Muscle of arm (tissue), 1 donor: ENCODE measurements at regions not wholly inside any gene's neighbourhood (a gene's known extent, or its start where the extent isn't known, plus 50 kb on each side); places are given as distances from the start of the nearest gene placed in this dataset.

ENCODE experiments used
- DNase-seq: peaks from one replicate; pipeline ENCODE4 v3.0.0-alpha.2; 2013

DNA sequence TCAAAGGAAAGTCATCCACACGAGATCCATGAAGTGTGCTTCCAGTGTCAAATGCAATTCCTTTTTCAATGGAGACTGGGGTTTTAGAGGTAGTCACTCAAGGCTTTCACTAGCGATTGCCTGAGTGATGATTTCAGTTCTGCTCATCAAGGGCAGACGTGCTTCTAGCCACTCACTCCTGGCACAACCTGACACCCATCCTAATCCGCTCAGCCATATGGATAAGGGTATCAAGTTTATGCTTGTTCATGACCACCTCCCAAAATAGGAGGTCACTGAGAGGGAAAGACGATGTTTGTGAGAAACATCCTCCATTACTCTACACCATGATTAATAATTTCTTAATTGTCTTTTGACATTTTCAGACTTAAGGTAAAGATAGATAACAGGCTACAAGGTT lies 91.3 kb upstream of the HEY2 start:
- DNase-seq: no peak

DNA sequence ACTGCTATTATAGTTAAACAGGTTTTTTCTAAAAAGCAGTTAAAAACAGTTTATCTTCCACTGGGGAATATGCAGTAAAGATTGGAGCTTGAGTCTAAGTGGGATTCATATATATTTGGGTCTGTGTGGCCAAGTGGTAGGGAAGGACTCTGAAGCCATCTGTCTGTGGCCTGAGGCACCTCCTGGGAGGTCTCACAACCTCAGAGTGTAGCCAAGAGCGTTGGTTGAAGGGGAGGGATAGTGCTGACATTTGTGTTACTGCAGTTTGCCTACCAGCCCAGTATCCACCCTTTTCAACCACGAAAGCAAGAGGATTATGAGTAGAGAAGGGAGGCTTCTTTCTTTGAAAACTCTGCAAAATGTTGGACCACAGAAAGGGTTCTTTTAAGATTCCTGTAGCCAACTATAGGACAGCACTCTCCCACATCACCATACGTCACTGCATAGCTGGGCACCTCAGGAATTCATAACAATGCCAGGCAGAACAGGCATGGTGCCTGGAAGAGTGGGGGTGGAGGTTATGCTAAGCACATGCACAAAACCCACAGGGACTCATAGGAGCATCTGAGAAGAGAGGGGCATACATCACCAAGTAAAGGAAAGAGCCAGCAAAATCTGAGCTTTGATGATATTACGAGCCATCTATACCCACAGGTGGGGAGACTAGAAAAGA lies 90.5 kb upstream of the HEY2 start:
- no peak for DNase-seq

DNA sequence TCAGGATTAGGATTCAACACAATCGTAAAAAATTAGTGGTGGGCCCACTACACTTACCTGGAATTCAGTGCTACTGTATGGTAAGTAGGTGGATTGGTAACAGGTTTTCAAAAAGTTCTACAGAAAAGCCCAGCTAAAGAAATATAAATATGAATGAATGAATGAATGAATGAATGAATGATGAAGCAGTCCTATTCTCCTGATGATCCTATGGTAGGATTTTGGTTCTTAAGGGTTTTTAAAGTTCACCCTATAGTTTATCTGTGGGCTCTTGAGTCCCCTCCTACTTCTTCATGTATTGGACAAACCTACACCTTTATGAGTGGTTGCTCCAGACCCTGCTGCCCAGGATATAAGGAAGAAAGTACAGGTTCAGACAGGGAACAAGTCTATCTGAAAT lies 89.5 kb upstream of the HEY2 start:
- DNase-seq: no peak

DNA sequence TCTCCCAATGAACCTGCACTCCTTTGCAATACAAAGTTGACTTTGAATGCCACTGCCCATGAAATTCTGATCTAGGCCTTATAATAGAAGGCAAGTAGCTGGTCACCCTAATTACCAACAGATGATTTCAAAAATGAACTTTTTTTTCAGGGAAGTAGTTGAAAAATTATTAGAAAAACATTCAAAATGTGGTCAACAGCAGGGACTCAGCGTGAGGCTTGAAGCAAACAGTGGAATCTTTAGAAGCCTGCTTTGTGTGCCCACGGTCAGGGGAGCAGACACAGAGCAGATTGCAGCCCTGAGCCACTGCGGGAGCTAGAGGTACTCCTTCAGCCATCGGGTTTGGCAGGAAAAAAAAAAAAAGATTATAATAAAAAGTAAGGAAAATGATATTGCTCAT lies 87.1 kb upstream of the HEY2 start:
- DNase-seq: no peak

DNA sequence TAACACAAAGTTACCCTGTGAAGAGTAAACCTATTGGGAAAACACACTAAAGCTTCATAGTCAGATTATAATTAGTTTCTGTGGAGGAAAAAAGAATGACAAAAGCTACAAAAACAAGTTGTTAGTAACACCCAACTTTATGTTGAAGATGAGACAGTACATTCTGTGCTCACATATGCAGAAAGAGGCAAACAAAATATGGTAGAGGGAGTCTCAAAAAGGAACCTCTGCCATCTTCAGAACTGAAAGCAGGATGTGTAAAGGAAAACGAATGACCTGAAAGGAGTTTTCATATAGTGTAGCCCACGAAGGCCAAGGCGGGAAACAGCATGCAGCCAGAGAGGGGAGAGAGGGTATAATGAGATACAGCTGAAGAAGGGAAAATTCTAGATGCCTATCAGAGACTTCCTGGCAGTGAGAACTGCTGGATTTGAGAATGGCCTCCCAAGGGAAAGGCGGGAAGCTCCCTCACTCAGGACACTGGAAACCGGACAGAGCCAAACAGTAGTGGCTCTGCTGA lies 84.1 kb upstream of the HEY2 start:
- DNase-seq: no peak

DNA sequence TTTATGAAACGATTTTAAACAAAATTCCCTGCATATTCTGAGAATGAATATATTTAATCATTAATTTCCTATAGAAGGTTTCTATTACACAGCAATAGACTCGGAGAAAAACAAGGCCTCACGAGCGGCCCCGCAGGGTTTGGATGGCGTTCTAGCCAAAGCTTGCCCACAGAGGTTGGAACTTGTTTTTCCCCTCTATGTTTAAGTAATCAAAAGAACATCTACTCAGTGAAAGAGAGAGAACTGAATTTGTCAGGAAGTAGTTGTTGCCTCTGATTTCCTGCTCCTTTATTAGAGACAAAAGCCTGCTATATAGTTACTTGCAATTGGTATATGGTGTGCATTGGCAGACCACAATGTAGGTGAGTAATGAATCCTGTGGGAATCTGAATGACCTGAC lies 82.1 kb upstream of the HEY2 start:
- DNase-seq: no peak

DNA sequence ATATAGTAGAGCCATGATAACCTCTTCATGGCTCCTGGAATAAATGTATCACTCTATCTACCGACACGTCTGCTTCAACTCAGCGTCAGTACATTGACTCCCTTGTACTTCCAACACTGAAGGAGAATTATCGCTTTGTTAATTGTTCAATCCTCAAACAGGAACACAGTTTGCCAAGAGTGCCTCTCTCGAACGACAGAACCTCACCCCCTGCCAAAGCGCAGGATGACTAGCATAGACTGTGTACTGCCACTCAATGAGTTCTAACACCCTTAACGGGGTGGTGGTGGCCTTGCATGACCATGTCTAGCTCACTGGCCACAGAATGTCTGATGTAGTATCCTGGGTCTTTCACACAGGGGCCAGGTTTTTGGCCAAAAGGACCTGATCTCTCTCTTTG lies 81.4 kb upstream of the HEY2 start:
- DNase-seq: no peak

DNA sequence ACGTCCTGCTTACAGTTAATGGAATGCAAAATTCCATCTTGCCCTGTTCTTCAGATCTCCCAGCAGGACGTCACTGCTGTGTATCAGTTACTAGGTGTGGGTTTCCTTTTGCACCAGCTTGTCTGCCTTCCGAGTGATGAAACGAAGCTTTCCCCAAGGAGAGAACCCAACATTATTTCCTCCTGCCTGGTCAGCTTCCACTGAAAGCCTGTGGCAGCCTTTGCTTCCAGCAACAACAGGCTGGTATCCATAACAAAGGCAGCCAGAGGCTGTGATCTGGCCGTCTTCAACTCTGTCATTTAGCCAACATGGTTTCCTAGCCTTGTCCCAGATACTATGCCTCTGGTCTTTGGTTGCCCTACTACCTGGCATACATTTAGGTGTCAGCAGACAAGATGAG lies 78.9 kb upstream of the HEY2 start:
- DNase-seq: no peak

DNA sequence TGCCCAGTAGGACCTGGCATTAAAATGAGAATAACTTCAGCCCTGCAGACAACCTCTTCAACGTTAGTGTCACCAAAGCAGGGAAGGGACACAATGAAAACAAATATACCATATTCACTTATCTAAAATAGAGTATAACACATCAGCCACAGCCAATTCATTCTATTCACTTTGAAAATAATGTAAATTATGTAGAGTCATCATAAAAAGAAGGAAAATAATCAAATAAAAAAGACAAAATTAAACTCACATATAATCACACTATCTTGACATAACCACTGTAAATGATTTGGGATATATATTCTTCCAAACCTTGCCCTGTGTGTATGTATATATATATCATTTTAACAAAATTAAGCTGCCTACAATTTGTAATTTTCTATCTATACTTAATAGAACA lies 78.1 kb upstream of the HEY2 start:
- DNase-seq: no peak

DNA sequence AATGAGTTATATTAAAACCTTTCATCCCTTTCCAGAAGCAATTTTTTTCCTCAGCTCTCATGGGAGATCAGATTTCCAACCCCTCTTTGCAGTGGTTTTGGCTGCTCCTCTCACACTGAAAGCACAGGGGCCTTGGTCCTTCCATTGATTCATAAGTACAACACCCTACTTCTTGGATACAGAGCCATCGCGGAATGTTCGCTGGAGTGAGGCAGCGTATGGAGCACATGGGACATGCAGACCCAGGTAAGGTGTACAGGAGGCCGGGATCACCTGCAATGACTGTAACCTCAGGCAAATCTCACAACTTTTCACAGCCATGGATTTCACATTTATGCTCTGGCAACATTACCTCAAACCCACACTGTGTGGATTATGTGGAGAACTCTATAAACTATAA lies 75.2 kb upstream of the HEY2 start:
- DNase-seq: no peak

DNA sequence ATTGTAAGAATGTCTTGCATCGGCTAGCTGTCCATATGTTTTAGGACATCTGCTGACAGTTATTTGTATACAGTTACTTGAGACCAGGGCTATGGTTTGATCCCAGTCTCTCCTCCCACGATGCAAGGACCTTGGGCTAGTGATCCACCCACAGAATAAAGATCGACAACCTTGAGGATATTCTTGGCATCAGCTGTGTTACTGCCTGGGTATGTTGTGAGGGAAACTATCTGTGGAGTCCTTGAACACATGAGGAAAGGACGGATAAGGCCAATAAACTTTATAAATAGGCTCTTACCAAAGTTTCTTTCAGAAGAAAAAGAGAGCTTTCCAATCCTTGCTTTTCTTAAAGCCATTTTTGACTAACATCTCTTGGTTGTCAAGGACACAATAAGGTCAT lies 70.8 kb upstream of the HEY2 start:
- no peak for DNase-seq

DNA sequence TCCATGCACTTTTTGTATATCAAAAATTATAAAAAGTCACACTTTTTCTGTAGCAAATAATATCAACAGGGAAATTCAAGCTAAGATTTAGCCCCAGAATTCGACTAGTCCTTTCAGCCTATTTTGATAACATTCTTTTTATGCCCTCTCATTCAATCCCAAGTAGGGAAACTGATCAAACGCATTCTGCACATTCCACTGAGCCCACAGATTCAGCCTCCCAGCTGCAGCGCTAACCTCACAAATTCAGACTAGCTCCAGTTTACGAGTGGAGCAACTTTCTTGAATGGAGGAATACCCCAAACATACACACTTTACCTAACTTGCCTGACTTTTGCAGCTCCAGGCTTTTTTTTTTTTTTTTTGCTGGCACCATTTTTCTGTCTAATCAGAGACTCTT lies 70.3 kb upstream of the HEY2 start:
- no peak for DNase-seq

DNA sequence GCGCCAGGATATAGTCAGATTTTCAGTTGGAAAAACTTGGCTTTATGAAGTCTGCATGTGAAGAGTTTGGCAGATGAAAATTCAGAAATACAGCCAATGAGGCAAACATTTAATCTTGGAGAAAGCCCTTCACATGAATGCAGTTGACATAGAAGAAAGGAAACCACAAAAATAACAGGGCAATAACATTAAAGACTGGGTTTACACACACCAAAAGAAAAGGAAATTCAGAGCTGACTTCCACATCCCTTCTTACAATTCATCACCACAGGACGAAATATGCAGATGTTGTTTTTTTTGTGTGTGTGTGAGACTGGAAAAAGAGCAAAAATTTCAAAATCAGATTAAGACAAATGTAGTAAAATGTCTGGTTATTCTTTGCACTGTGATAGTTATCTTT lies 69.8 kb upstream of the HEY2 start:
- DNase-seq: no peak

DNA sequence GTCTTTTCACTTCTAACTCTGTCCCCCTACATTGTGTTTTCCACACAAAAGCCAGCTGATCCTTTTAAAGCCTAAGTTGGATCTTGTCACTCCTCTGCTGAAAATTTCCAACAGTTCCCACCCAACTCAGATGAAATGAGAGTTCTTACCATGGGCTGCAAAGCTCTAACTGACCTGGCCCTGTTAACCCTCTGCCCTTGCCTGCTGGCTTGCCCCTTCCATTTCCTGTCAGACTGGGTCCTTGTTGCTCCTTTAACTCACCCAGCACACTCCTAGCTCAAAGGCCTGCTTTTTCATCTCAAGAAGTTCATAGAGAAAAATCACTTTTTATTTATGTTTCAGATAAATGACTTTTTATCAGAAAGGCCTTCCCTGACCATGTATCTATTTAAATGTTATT lies 66.5 kb upstream of the HEY2 start:
- DNase-seq: no peak

DNA sequence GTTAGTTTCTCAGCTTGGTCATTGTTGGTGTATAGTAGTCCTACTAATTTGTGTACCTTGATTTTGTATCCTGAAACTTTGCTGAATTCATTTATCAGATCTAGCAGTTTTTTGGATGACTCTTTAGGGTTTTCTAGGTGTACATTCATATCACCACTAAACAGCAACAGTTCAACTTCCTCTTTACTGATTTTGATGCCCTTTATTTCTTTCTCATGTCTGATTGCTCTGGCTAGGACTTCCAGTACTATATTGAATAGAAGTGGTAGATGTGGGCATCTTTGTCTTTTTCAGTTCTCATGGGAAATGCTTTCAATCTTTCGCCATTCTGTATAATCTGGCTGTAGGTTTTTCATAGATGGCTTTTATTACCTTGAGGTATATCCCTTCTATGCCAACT lies 61.3 kb upstream of the HEY2 start:
- DNase-seq: no peak

DNA sequence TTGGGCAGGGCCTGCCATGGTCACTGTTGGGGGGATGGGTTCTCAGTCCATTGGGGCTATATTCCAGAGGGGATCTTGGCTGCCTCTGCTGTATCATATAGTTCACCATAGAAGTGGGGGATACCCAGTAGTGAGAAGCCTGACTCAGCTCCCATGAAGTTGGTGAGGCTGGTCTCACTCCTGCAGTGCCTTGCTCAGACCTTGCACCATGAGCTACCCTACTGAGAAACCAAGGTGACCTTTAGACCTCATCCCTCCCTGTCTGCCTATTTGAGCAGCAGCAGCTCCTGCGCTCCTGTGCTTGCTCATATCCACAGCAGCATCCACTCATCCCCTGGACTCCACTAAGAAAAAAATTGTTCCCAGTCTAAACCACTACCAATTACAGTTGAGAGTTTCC lies 56.0 kb upstream of the HEY2 start:
- DNase-seq: no peak

DNA sequence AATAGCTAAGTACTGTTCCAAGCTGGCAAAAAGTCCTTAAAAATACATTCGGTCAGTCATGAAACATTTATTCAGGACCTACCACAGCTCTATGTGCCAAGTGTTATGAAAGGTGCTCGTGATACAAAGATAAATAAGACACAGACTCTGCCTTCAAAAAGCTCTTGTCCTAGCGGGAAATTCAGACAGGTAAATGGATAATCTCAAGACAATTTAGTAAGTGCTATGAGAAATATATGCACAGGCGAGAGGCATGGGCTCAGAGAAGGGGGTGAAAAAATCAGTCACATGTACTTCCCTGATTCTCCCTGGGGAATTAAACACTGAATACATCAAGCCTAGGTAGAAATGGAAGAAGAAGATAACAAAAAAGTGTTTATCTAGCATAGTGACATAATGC lies 49.8 kb upstream of the HEY2 start:
- no peak for DNase-seq
